ENCODE measurements at regions not wholly inside any gene's neighbourhood (a gene's known extent, or its start where the extent isn't known, plus 50 kb on each side); places are given as distances from the start of the nearest gene placed in this dataset.

DNA sequence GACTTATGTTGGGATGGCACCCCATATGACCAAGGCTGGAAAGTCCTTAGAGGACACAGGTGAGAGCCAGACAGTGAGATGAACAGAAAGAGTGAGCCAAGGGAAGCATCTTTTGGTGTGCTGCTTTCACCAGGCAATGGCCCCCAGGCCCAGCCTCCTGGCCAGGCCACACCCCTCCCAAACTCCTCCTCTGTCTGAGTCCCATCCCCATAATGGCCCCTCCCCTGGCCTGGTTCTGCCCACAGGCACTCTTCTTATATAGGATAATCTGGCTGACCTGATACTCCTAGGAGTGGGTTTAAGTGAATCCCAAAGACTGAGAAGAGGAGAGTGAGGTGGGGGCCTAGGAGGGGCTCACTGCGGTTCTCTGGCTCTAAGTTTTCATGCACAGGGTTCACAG, 252.5 kb downstream of the RPS24 start:
- no peaks in the 10 kb centered on the region for H3K9me3 ChIP-seq (ENCODE audit: control insufficient read depth in 1 of 2, insufficient read depth in 1 of 2, low read depth in 1 of 2, low read length in 2 of 2)
- no peaks in the 10 kb centered on the region; the same call in 1 of the 2 replicates for H3K27me3 ChIP-seq (ENCODE audit: insufficient read depth, low read length)
- H3K27ac ChIP-seq (ENCODE audit: low read depth, low read length): no peak overlapping the region
- H3K36me3 ChIP-seq (ENCODE audit: control insufficient read depth in 1 of 2, insufficient read depth in 2 of 2, low read length in 2 of 2): no peaks in the 10 kb centered on the region
- no peak for DNase-seq (ENCODE audit: low read depth, low spot score)
- H3K9ac ChIP-seq (ENCODE audit: low read length): no peak overlapping the region
- H3K79me2 ChIP-seq (ENCODE audit: insufficient read depth, low read length): no peaks in the 10 kb centered on the region
- H2AFZ ChIP-seq (ENCODE audit: low read depth, low read length, poor library complexity, severe bottlenecking): no peak overlapping the region
- intact Hi-C loops (cut with micrococcal nuclease): no loop called here
- BruUV-seq (replicated peaks): no TSS peak
- no peak overlapping the region for H3K4me2 ChIP-seq (ENCODE audit: low read length)
- TF ChIP-seq CEBPB (IDR thresholded peaks at IDR 0.05; ENCODE audit: low read depth) (no peak), POLR2A (IDR thresholded peaks at IDR 0.05; ENCODE audit: borderline replicate concordance, extremely low read depth, insufficient read depth, insufficient read length) (no peak), POLR2AphosphoS5 (IDR thresholded peaks at IDR 0.05; ENCODE audit: low read depth, low read length) (no peak), FOSL1 (IDR thresholded peaks at IDR 0.05; ENCODE audit: low read depth) (no peak), EZH2phosphoT487 (IDR thresholded peaks at IDR 0.05; ENCODE audit: borderline replicate concordance) (no peak), CTCF (IDR thresholded peaks at IDR 0.05 in 2 of 3, conservative IDR thresholded peaks at IDR 0.05 in 1 of 3; ENCODE audit: borderline replicate concordance in 1 of 3, insufficient read depth in 1 of 3, low read depth in 2 of 3, low read length in 2 of 3) (no peak), SIN3A (IDR thresholded peaks at IDR 0.05; ENCODE audit: low read depth) (no peak), EGR1 (IDR thresholded peaks at IDR 0.05; ENCODE audit: low read depth) (no peak), YY1 (IDR thresholded peaks at IDR 0.05; ENCODE audit: extremely low read depth, insufficient replicate concordance, low read depth, low read length) (no peak)
- no peaks in the 10 kb centered on the region for H4K20me1 ChIP-seq (ENCODE audit: insufficient read depth)
- ChIA-PET RAD21 (ENCODE audit: low non-redundant PET in 1 of 2, low total read pairs in 2 of 2, uncharacterized antibody in 2 of 2, unreplicated experiment in 2 of 2) (no interaction called here), POLR2A (no interaction called here), CTCF (no interaction called here)
- H3K4me1 ChIP-seq (ENCODE audit: control insufficient read depth in 1 of 2, insufficient read depth in 2 of 2, low read length in 2 of 2): no peaks in the 10 kb centered on the region
- no peak overlapping the region for H3K4me3 ChIP-seq (replicated peaks in 1 of 2; ENCODE audit: low read depth in 1 of 2, low read length in 2 of 2)
- H3K9me2 ChIP-seq (ENCODE audit: insufficient read depth): no peaks in the 10 kb centered on the region
- ATAC-seq: peak; percentile 84

DNA sequence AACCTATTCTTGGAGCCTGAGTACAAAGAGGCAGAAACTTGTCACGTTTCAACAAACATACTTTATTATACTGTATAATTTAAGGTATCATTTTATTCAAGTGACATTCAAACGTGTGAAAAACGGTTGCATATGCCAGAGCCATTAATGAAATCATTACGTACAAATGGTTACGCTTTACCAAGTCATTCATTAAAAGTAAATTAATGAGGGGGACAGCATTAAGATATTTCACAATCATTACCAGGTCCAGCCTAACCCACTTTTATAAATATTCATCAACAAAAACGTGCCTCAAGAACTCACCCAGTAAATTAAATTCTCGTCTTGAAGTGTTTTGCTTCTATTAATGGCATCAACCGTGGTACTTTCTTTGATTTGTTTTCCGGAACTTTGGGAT, 253.0 kb downstream of the RPS24 start:
- Histone ChIP-seq H2AFZ (ENCODE audit: low read depth, low read length, poor library complexity, severe bottlenecking) (no peak overlapping the region), H3K9me3 (ENCODE audit: control insufficient read depth in 1 of 2, insufficient read depth in 1 of 2, low read depth in 1 of 2, low read length in 2 of 2) (no peaks in the 10 kb centered on the region), H3K4me3 (replicated peaks in 1 of 2; ENCODE audit: low read depth in 1 of 2, low read length in 2 of 2) (no peak overlapping the region), H3K36me3 (ENCODE audit: control insufficient read depth in 1 of 2, insufficient read depth in 2 of 2, low read length in 2 of 2) (no peaks in the 10 kb centered on the region), H3K27ac (ENCODE audit: low read depth, low read length) (no peak overlapping the region), H3K9me2 (ENCODE audit: insufficient read depth) (no peaks in the 10 kb centered on the region), H3K9ac (ENCODE audit: low read length) (no peak overlapping the region), H3K4me1 (ENCODE audit: control insufficient read depth in 1 of 2, insufficient read depth in 2 of 2, low read length in 2 of 2) (no peaks in the 10 kb centered on the region), H3K4me2 (ENCODE audit: low read length) (no peak overlapping the region), H4K20me1 (ENCODE audit: insufficient read depth) (no peaks in the 10 kb centered on the region), H3K79me2 (ENCODE audit: insufficient read depth, low read length) (no peaks in the 10 kb centered on the region), H3K27me3 (ENCODE audit: insufficient read depth, low read length) (no peaks in the 10 kb centered on the region; the same call in 1 of the 2 replicates)
- no TSS peak for BruUV-seq (replicated peaks)
- ATAC-seq (no peak), DNase-seq (ENCODE audit: low read depth, low spot score) (no peak)
- no peak for TF ChIP-seq EZH2 (IDR thresholded peaks at IDR 0.05)
- no peak for TF ChIP-seq EZH2phosphoT487 (IDR thresholded peaks at IDR 0.05; ENCODE audit: borderline replicate concordance)
- TF ChIP-seq JUND (IDR thresholded peaks at IDR 0.05): no peak
- TF ChIP-seq CBX3 (IDR thresholded peaks at IDR 0.05; ENCODE audit: low read depth): no peak
- no peak for TF ChIP-seq ELF1 (IDR thresholded peaks at IDR 0.05; ENCODE audit: borderline replicate concordance, low read depth)
- no peak for TF ChIP-seq SP1 (IDR thresholded peaks at IDR 0.05; ENCODE audit: low read depth)
- POLR2A ChIA-PET: no interaction called here
- intact Hi-C loops (cut with micrococcal nuclease): no loop called here
- CTCF ChIA-PET: no interaction called here
- RAD21 ChIA-PET (ENCODE audit: low non-redundant PET in 1 of 2, low total read pairs in 2 of 2, uncharacterized antibody in 2 of 2, unreplicated experiment in 2 of 2): no interaction called here

All from HCT116 (cell line).